ENCODE measurements at regions not wholly inside any gene's neighbourhood (a gene's known extent, or its start where the extent isn't known, plus 50 kb on each side); places are given as distances from the start of the nearest gene placed in this dataset.
"Not testable (repeated sequence)": the region's sequence is repeated elsewhere in the genome, so short reads cannot be mapped to it uniquely, and the experiment has no call there.

DNA sequence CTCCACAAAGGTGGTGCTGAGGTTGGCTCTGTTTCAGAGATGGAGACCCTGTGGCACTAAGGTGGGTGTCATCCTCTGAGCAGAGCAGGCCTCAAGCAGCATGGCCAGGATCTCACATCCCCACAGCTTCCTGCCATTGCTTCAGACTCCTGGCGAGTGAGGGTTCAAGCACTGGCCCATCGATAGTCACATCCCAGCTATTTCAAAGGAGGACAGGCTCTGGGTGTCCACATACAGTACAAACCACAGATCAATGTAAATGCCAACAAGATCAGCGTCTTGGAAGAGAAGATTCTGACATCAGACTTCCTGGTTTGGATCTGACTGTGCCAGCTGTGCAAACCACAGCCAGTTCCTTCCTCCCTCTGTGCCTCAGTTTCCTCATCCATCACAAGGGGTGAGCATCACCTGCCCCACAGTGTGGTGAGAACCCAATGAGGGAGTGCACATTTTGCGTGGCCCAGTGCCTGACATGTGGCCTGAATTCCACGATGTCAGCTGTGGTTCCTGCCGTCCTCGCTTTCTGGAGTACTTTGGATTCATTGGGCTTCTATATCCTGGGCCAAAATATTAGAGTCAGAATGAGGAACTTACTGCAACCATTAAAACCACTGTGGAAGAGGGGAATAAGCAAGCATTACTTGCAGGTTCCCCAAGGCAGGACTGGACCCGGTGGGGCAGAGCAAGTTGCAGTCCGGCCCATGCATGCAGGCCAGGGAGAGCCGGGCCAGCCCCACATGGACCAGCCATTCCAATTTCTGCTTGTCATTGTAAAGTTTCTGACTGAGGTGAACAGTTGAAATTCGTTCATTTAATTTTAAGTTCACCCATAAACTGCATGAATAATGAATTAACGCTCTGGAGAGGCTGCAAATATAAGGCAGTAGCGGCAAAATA lies 236.0 kb downstream of the TTLL2 start (continued):
- TF ChIP-seq, protein P1, sequence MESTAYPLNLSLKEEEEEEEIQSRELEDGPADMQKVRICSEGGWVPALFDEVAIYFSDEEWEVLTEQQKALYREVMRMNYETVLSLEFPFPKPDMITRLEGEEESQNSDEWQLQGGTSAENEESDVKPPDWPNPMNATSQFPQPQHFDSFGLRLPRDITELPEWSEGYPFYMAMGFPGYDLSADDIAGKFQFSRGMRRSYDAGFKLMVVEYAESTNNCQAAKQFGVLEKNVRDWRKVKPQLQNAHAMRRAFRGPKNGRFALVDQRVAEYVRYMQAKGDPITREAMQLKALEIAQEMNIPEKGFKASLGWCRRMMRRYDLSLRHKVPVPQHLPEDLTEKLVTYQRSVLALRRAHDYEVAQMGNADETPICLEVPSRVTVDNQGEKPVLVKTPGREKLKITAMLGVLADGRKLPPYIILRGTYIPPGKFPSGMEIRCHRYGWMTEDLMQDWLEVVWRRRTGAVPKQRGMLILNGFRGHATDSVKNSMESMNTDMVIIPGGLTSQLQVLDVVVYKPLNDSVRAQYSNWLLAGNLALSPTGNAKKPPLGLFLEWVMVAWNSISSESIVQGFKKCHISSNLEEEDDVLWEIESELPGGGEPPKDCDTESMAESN (CRISPR knock-in tag; conservative IDR thresholded peaks at IDR 0.05): 0 out of 2 replicates have a peak, but pooled peaks have one; percentile 49
- TF ChIP-seq ZNF138 (CRISPR knock-in tag; IDR thresholded peaks at IDR 0.05; ENCODE audit: low read depth): no peak
- TF ChIP-seq HDAC2 (CRISPR knock-in tag; IDR thresholded peaks at IDR 0.05): no peak
- TF ChIP-seq, protein P2, sequence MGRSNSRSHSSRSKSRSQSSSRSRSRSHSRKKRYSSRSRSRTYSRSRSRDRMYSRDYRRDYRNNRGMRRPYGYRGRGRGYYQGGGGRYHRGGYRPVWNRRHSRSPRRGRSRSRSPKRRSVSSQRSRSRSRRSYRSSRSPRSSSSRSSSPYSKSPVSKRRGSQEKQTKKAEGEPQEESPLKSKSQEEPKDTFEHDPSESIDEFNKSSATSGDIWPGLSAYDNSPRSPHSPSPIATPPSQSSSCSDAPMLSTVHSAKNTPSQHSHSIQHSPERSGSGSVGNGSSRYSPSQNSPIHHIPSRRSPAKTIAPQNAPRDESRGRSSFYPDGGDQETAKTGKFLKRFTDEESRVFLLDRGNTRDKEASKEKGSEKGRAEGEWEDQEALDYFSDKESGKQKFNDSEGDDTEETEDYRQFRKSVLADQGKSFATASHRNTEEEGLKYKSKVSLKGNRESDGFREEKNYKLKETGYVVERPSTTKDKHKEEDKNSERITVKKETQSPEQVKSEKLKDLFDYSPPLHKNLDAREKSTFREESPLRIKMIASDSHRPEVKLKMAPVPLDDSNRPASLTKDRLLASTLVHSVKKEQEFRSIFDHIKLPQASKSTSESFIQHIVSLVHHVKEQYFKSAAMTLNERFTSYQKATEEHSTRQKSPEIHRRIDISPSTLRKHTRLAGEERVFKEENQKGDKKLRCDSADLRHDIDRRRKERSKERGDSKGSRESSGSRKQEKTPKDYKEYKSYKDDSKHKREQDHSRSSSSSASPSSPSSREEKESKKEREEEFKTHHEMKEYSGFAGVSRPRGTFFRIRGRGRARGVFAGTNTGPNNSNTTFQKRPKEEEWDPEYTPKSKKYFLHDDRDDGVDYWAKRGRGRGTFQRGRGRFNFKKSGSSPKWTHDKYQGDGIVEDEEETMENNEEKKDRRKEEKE (IDR thresholded peaks at IDR 0.05): no peak

DNA sequence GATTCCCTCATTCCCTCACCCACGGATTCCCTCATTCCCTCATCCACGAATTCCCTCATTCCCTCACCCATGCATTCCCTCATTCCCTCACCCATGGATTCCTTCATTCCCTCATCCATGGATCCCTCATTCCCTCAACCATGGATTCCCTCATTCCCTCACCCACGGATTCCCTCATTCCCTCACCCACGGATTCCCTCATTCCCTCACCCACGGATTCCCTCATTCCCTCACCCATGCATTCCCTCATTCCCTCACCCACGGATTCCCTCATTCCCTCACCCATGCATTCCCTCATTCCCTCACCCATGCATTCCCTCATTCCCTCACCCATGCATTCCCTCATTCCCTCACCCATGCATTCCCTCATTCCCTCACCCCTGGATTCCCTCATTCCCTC lies 238.0 kb downstream of the TTLL2 start:
- H3K4me3 ChIP-seq (replicated peaks in 1 of 3; ENCODE audit: insufficient read depth in 1 of 3, low read depth in 2 of 3, low read length in 3 of 3); DNase-seq (ENCODE audit: low spot score); H3K79me2 ChIP-seq (ENCODE audit: insufficient read depth, low read length); H3K27me3 ChIP-seq (ENCODE audit: control insufficient read depth in 1 of 2, insufficient read depth in 2 of 2, low read length in 2 of 2); H3K27ac ChIP-seq (ENCODE audit: extremely low read length, insufficient read depth, low read length); intact Hi-C loops (cut with micrococcal nuclease; ENCODE audit: unreplicated experiment); ATAC-seq; FAIRE-seq; H3K4me2 ChIP-seq (ENCODE audit: low read depth, low read length); H3K36me3 ChIP-seq (replicated peaks in 1 of 2; ENCODE audit: control insufficient read depth in 1 of 2, insufficient read depth in 2 of 2, low read length in 2 of 2); H3K9me3 ChIP-seq (ENCODE audit: low read length); H2AFZ ChIP-seq (ENCODE audit: low read length); in situ Hi-C loops (cut with HindIII; ENCODE audit: extremely low pct_ligation_motif_present, low pct_unique_long_range_greater_than_20kb); POLR2A ChIA-PET; BruUV-seq (replicated peaks); H3K9ac ChIP-seq (ENCODE audit: insufficient read depth, low read depth, low read length); H4K20me1 ChIP-seq (ENCODE audit: insufficient read depth, low read length); CTCF ChIA-PET (ENCODE audit: low intra/inter-chr PET ratio, low total read pairs): not testable (repeated sequence)
- H3K4me1 ChIP-seq (ENCODE audit: insufficient read depth, low read length): peaks cover 68% of the 10 kb centered on the region
- 24% methylated on average over 6 of the region's 6 CpGs for WGBS (ENCODE audit: low lambda C conversion rate)
